Neuronal stem cell (in vitro differentiated cells): ENCODE measurements at regions not wholly inside any gene's neighbourhood (a gene's known extent, or its start where the extent isn't known, plus 50 kb on each side); places are given as distances from the start of the nearest gene placed in this dataset.

Source experiments
- DNase-seq: peaks from one replicate; pipeline ENCODE4 v3.0.0-alpha.2; 2013; ENCODE audit warnings: low spot score
- H2AFZ ChIP-seq: one replicate; pipeline ENCODE4 v1.6.1; 2013; ENCODE audit warnings: mild to moderate bottlenecking, low read length, inconsistent platforms
- H2AK5ac ChIP-seq: 2 replicates; pipeline ENCODE4 v1.6.1; 2013; ENCODE audit warnings: low read depth, mild to moderate bottlenecking, inconsistent platforms, low read length, moderate library complexity, mixed read lengths
- H2BK120ac ChIP-seq: 2 replicates; pipeline ENCODE4 v1.6.1; 2013; ENCODE audit warnings: low read depth, mild to moderate bottlenecking, inconsistent platforms, low read length, moderate library complexity, mixed read lengths
- H2BK12ac ChIP-seq: one replicate; pipeline ENCODE4 v1.6.1; 2013; ENCODE audit warnings: low read length, inconsistent platforms
- H2BK15ac ChIP-seq: 2 replicates; pipeline ENCODE4 v1.6.1; 2013; ENCODE audit warnings: mild to moderate bottlenecking, low read length, inconsistent platforms, mixed read lengths
- H2BK5ac ChIP-seq: one replicate; pipeline ENCODE4 v1.6.1; 2013; ENCODE audit warnings: inconsistent platforms, mild to moderate bottlenecking, low read length, moderate library complexity
- H3K14ac ChIP-seq: one replicate; pipeline ENCODE4 v1.6.1; 2013; ENCODE audit warnings: low read length, inconsistent platforms
- H3K18ac ChIP-seq: 2 replicates; pipeline ENCODE4 v1.6.1; 2013; ENCODE audit warnings: low read length, inconsistent platforms
- H3K23ac ChIP-seq: 2 replicates; pipeline ENCODE4 v1.6.1; 2013; ENCODE audit warnings: low read depth, mild to moderate bottlenecking, mixed read lengths, low read length, inconsistent platforms; ENCODE audit not compliant: poor library complexity
- H3K27ac ChIP-seq: replicated peaks from 3 replicates; pipeline ENCODE4 v1.5.1; 2013; ENCODE audit warnings: low read length, inconsistent platforms
- H3K27me3 ChIP-seq, 3 experiments: 2 replicates each; pipeline ENCODE4 v1.6.1; 2013; ENCODE audit warnings: low read length in 3 of 3, mild to moderate bottlenecking in 2 of 3, inconsistent platforms in 1 of 3, low read depth in 1 of 3, mixed read lengths in 1 of 3, moderate library complexity in 1 of 3; ENCODE audit not compliant: control insufficient read depth in 3 of 3, insufficient read depth in 3 of 3
- H3K36me3 ChIP-seq, 2 donors: replicated peaks in 1 of 2; 2 replicates each; pipeline ENCODE4 v1.6.1; 2013; ENCODE audit warnings: low read length in 2 of 2; ENCODE audit not compliant: control insufficient read depth in 2 of 2, insufficient read depth in 2 of 2
- H3K4ac ChIP-seq: 2 replicates; pipeline ENCODE4 v1.6.1; 2013; ENCODE audit warnings: inconsistent platforms, mild to moderate bottlenecking, low read length, moderate library complexity
- H3K4me1 ChIP-seq, 2 donors: 1 replicate in 1 of 2; 2 replicates in 1 of 2; pipeline ENCODE4 v1.6.1; 2013; ENCODE audit warnings: low read length in 2 of 2, low read depth in 1 of 2; ENCODE audit not compliant: control insufficient read depth in 2 of 2, insufficient read depth in 1 of 2
- H3K4me2 ChIP-seq: one replicate; pipeline ENCODE4 v1.6.1; 2013; ENCODE audit warnings: mild to moderate bottlenecking, low read length, inconsistent platforms; ENCODE audit not compliant: insufficient read depth, poor library complexity, severe bottlenecking
- H3K4me3 ChIP-seq, 2 donors: 2 replicates each; pipeline ENCODE4 v1.5.1; 2013; ENCODE audit warnings: low read length in 2 of 2, mild to moderate bottlenecking in 2 of 2, inconsistent platforms in 1 of 2, moderate library complexity in 1 of 2
- H3K79me1 ChIP-seq: one replicate; pipeline ENCODE4 v1.6.1; 2013; ENCODE audit warnings: low read depth, mild to moderate bottlenecking, inconsistent platforms, low read length, moderate library complexity
- H3K9ac ChIP-seq: one replicate; pipeline ENCODE4 v1.6.1; 2013; ENCODE audit warnings: mild to moderate bottlenecking, low read depth, low read length, inconsistent platforms; ENCODE audit not compliant: poor library complexity
- H3K9me3 ChIP-seq, 2 donors: replicated peaks in 1 of 2; 2 replicates each; pipeline versions ENCODE3 to v1.6.1; 2013; ENCODE audit warnings: low read length in 2 of 2, mild to moderate bottlenecking in 2 of 2, inconsistent platforms in 1 of 2, low read depth in 1 of 2, mixed read lengths in 1 of 2, moderate library complexity in 1 of 2; ENCODE audit not compliant: control insufficient read depth in 2 of 2, insufficient read depth in 1 of 2
- H4K8ac ChIP-seq: one replicate; pipeline ENCODE4 v1.6.1; 2013; ENCODE audit warnings: low read depth, mild to moderate bottlenecking, inconsistent platforms, low read length, moderate library complexity
- H4K91ac ChIP-seq: one replicate; pipeline ENCODE4 v1.6.1; 2013; ENCODE audit warnings: low read length, low read depth, mild to moderate bottlenecking, inconsistent platforms; ENCODE audit not compliant: poor library complexity
- WGBS, 2 donors: extraction: QIAGEN DNeasy Blood & Tissue Kit; methylation state at CpG; one replicate each; pipeline ENCODE4 v1.1.7; 2013; ENCODE audit warnings: missing lambda C conversion rate in 2 of 2, mixed read lengths in 1 of 2; ENCODE audit not compliant: insufficient read length in 2 of 2, insufficient replicate concordance in 1 of 2; ENCODE audit errors: extremely low coverage in 2 of 2; 5-methylcytosine and 5-hydroxymethylcytosine counted together

- H2BK5ac ChIP-seq = no peak overlapping the region
- no peaks in the 10 kb centered on the region for H3K27me3 ChIP-seq
- no peak overlapping the region for H2AFZ ChIP-seq
- peaks cover 0 to 2% of the 10 kb centered on the region in 2 donors for H3K9me3 ChIP-seq
- no peak overlapping the region for H3K4me2 ChIP-seq
- no peak overlapping the region for H3K27ac ChIP-seq
- H3K4me3 ChIP-seq = no peak overlapping the region
- H3K36me3 ChIP-seq = no peaks in the 10 kb centered on the region
- H3K9ac ChIP-seq = no peak overlapping the region
- peaks cover 0 to 2% of the 10 kb centered on the region in 2 donors for H3K4me1 ChIP-seq
- H2AK5ac ChIP-seq = no peak overlapping the region
- no peak overlapping the region for H3K4ac ChIP-seq
- no peak overlapping the region for H3K14ac ChIP-seq
- H4K91ac ChIP-seq = no peak overlapping the region
- no peak overlapping the region for H3K23ac ChIP-seq
- H3K18ac ChIP-seq = no peak overlapping the region
- H3K79me1 ChIP-seq = no peaks in the 10 kb centered on the region
- no peak overlapping the region for H2BK12ac ChIP-seq
- DNase-seq = no peak
- H2BK15ac ChIP-seq = no peak overlapping the region
- no peak overlapping the region for H2BK120ac ChIP-seq
- WGBS, 2 donors = no CpG with 5 or more reads among the region's 4 CpGs
- H4K8ac ChIP-seq = no peak overlapping the region
Measured at GRCh38 chr15:46753946-46754345, 963.4 kb upstream of the SEMA6D start.

- WGBS, 2 donors = no CpG with 5 or more reads among the region's 1 CpG
- peaks cover 0 to 2% of the 10 kb centered on the region in 2 donors for H3K9me3 ChIP-seq
- H3K4me1 ChIP-seq = no peaks in the 10 kb centered on the region
- DNase-seq = no peak
- H2BK5ac ChIP-seq = no peak overlapping the region
- H3K4me3 ChIP-seq = no peak overlapping the region
- H3K36me3 ChIP-seq = no peaks in the 10 kb centered on the region
- H3K9ac ChIP-seq = no peak overlapping the region
- no peak overlapping the region for H3K4ac ChIP-seq
- H4K8ac ChIP-seq = no peak overlapping the region
- no peak overlapping the region for H2BK120ac ChIP-seq
- no peak overlapping the region for H2AK5ac ChIP-seq
- H3K4me2 ChIP-seq = no peak overlapping the region
- H2AFZ ChIP-seq = no peak overlapping the region
- no peak overlapping the region for H4K91ac ChIP-seq
- H2BK12ac ChIP-seq = no peak overlapping the region
- no peaks in the 10 kb centered on the region for H3K79me1 ChIP-seq
- H3K27ac ChIP-seq = no peak overlapping the region
- no peak overlapping the region for H3K23ac ChIP-seq
- no peak overlapping the region for H3K14ac ChIP-seq
- no peak overlapping the region for H2BK15ac ChIP-seq
- no peak overlapping the region for H3K18ac ChIP-seq
- H3K27me3 ChIP-seq = no peaks in the 10 kb centered on the region
Measured at GRCh38 chr15:46763091-46763490, 954.2 kb upstream of the SEMA6D start.

GRCh38 chr15:46764851-46765250 lies 952.5 kb upstream of the SEMA6D start:
- Histone ChIP-seq H4K91ac (no peak overlapping the region), H3K4me1 (no peaks in the 10 kb centered on the region), H2BK15ac (no peak overlapping the region), H2BK120ac (no peak overlapping the region), H3K9me3 (peaks cover 0 to 7% of the 10 kb centered on the region in 2 donors), H3K23ac (no peak overlapping the region), H3K14ac (no peak overlapping the region), H3K9ac (no peak overlapping the region), H3K18ac (no peak overlapping the region), H3K27me3 (no peaks in the 10 kb centered on the region), H2BK5ac (no peak overlapping the region), H2BK12ac (no peak overlapping the region), H3K79me1 (no peaks in the 10 kb centered on the region), H3K4me3 (no peak overlapping the region), H4K8ac (no peak overlapping the region), H3K27ac (no peak overlapping the region), H2AFZ (no peak overlapping the region), H2AK5ac (no peak overlapping the region), H3K36me3 (no peaks in the 10 kb centered on the region), H3K4me2 (no peak overlapping the region), H3K4ac (no peak overlapping the region)
- no CpG with 5 or more reads among the region's 7 CpGs for WGBS, 2 donors
- no peak for DNase-seq

GRCh38 chr15:46766021-46766420 lies 951.3 kb upstream of the SEMA6D start:
- no peaks in the 10 kb centered on the region for H3K79me1 ChIP-seq
- no peak overlapping the region for H2AFZ ChIP-seq
- H3K4ac ChIP-seq = no peak overlapping the region
- no peak overlapping the region for H4K8ac ChIP-seq
- no peak overlapping the region for H3K9ac ChIP-seq
- no peak overlapping the region for H2BK120ac ChIP-seq
- WGBS, 2 donors = no CpG with 5 or more reads among the region's 2 CpGs
- no peak overlapping the region for H2BK12ac ChIP-seq
- H3K4me1 ChIP-seq = no peaks in the 10 kb centered on the region
- H2AK5ac ChIP-seq = no peak overlapping the region
- DNase-seq = no peak
- H3K27ac ChIP-seq = no peak overlapping the region
- H3K4me3 ChIP-seq = no peak overlapping the region
- no peak overlapping the region for H3K18ac ChIP-seq
- no peak overlapping the region for H3K4me2 ChIP-seq
- no peaks in the 10 kb centered on the region for H3K27me3 ChIP-seq
- H3K36me3 ChIP-seq = no peaks in the 10 kb centered on the region
- H3K23ac ChIP-seq = no peak overlapping the region
- H2BK15ac ChIP-seq = no peak overlapping the region
- no peak overlapping the region for H2BK5ac ChIP-seq
- H4K91ac ChIP-seq = no peak overlapping the region
- H3K9me3 ChIP-seq = peaks cover 0 to 7% of the 10 kb centered on the region in 2 donors
- H3K14ac ChIP-seq = no peak overlapping the region
